ENCODE measurements at regions not wholly inside any gene's neighbourhood (a gene's known extent, or its start where the extent isn't known, plus 50 kb on each side); places are given as distances from the start of the nearest gene placed in this dataset.

- TF ChIP-seq CTCF (IDR thresholded peaks at IDR 0.05; ENCODE audit: low read length) (no peak), EZH2 (IDR thresholded peaks at IDR 0.05; ENCODE audit: borderline replicate concordance, low read length) (no peak)
Measured at GRCh38 chr3:168973206-168973605, 690.3 kb downstream of the MECOM start.
